Right lobe of liver (tissue), 6 donors: ENCODE measurements at regions not wholly inside any gene's neighbourhood (a gene's known extent, or its start where the extent isn't known, plus 50 kb on each side); places are given as distances from the start of the nearest gene placed in this dataset.

ENCODE experiments used
- ATAC-seq, 4 donors: fragments of 200-7000 bp; cut with Tn5 transposase; one replicate each; pipeline ENCODE4 v1.9.1; 2020; ENCODE audit warnings: mild to moderate bottlenecking in 4 of 4, moderate library complexity in 4 of 4
- DNase-seq, 3 donors: peaks; one replicate each; pipeline ENCODE4 v3.0.0-alpha.2; 2020
- H3K27ac ChIP-seq, 3 donors: fragments of 200-600 bp; one replicate each; pipeline ENCODE4 v1.8.0; 2022
- H3K27me3 ChIP-seq, 2 donors: fragments of 200-600 bp; one replicate each; pipeline ENCODE4 v1.8.0; 2022
- H3K36me3 ChIP-seq, 4 donors: fragments of 200-600 bp; sonication (generic) in 1 of 4; one replicate each; pipeline versions ENCODE4 v1.5.1 to v1.8.0; 2017 to 2022; ENCODE audit warnings: control low read depth in 1 of 4
- H3K4me1 ChIP-seq, 4 donors: fragments of 200-600 bp; sonication (generic) in 1 of 4; one replicate each; pipeline versions ENCODE4 v1.5.1 to v1.8.0; 2017 to 2022; ENCODE audit warnings: control low read depth in 1 of 4
- H3K4me3 ChIP-seq, 3 donors: fragments of 200-600 bp; one replicate each; pipeline ENCODE4 v1.8.0; 2022
- H3K9me3 ChIP-seq, 4 donors: fragments of 200-600 bp; sonication (generic) in 1 of 4; one replicate each; pipeline versions ENCODE4 v1.5.1 to v1.8.0; 2017 to 2022; ENCODE audit warnings: control low read depth in 1 of 4
- POLR2A ChIP-seq: fragments of 450-650 bp; IDR thresholded peaks from one replicate; pipeline ENCODE4 v1.6.1; 2017; ENCODE audit warnings: antibody characterized with exemption, mild to moderate bottlenecking
- WGBS: methylation state at CpG from one replicate; pipeline ENCODE4 v1.1.6; 2018; ENCODE audit warnings: low coverage, low lambda C conversion rate; ENCODE audit not compliant: insufficient coverage; ENCODE audit errors: missing lambda C conversion rate; 5-methylcytosine and 5-hydroxymethylcytosine counted together
- intact Hi-C, 2 donors: fragments of 100-400 bp; cut with DNase I; formaldehyde crosslinking; loops; one replicate each; pipeline versions ENCODE4 v1.11.2 to v1.14.1; 2022
- TF ChIP-seq, protein P1 (sequence below), 4 donors: fragments of 200-600 bp in 3 of 4; fragments of 450-650 bp in 1 of 4; IDR thresholded peaks; one replicate each; pipeline versions ENCODE4 v1.5.1 to v1.8.0; 2016 to 2022; ENCODE audit warnings: antibody characterized with exemption in 4 of 4, mild to moderate bottlenecking in 2 of 4
- donor health status: DM: no; HTN: yes; CAD: no.
- donor health status: DM: no; HTN: no; CAD: no.
- donor health status: DM: no; HTN: no; CAD: no.
- donor health status: DM: no; HTN: yes; CAD: no.
- donor health status: DM: no; HTN: yes; CAD: no.

DNA sequence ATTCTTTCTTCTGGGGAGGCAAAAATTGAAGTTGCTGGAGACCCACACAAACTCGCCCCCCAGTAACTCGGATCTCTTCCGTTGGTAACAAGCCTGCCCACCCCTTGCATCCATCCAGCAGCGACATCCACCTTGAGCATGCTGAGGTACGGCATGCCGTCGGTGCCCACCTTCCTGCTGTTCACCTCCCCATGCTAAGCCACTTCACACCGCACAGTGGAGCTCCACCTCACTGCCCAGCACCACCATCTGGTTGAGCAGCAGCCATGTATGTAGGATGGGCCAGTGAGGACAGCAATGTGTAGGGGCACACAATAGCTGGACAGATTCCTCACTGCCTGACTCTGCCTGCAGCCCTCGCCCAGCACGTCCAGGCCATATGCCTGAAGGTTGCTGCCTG lies 138.1 kb upstream of the ZNF92 start:
- Histone ChIP-seq H3K27me3 (no peaks in the 10 kb centered on the region), H3K4me3 (no peak overlapping the region), H3K4me1 (no peaks in the 10 kb centered on the region), H3K27ac (no peak overlapping the region), H3K36me3 (no peaks in the 10 kb centered on the region), H3K9me3 (no peaks in the 10 kb centered on the region)
- WGBS: 57% methylated on average over 7 of the region's 10 CpGs
- intact Hi-C loops: no loop called here
- DNase-seq (no peak), ATAC-seq (no peak)
- TF ChIP-seq, protein P1, sequence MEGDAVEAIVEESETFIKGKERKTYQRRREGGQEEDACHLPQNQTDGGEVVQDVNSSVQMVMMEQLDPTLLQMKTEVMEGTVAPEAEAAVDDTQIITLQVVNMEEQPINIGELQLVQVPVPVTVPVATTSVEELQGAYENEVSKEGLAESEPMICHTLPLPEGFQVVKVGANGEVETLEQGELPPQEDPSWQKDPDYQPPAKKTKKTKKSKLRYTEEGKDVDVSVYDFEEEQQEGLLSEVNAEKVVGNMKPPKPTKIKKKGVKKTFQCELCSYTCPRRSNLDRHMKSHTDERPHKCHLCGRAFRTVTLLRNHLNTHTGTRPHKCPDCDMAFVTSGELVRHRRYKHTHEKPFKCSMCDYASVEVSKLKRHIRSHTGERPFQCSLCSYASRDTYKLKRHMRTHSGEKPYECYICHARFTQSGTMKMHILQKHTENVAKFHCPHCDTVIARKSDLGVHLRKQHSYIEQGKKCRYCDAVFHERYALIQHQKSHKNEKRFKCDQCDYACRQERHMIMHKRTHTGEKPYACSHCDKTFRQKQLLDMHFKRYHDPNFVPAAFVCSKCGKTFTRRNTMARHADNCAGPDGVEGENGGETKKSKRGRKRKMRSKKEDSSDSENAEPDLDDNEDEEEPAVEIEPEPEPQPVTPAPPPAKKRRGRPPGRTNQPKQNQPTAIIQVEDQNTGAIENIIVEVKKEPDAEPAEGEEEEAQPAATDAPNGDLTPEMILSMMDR (IDR thresholded peaks at IDR 0.05): no peak
- TF ChIP-seq POLR2A: no peak

DNA sequence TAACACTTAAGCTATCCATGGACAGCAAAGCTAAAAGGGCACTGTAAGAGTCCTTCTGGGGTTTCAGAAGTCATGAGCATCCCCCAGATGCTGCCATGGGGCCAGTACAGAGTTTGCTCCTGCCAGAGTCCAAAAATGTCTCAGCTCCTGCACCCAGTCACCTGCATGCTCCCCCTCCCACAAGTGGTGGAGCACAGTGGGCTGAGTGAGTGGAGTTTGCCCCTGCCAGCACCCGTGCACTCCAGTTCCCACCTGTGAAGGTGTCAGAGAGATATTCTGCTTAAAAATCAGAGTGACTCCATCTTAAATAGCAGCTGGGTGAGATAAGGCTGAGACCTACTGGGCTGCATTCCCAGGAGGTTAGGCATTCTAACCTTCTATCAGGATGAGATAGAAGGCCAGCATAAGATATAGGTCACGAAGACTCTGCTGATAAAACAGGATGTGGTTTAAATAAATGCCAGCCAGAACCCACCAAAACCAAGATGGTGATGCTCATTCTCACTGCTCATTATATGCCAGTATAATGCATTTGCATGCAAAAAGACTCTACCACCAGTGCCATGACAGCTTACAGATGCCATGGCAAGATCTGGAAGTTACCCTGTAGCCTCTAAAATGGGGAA lies 140.1 kb upstream of the ZNF92 start:
- Histone ChIP-seq H3K36me3 (no peaks in the 10 kb centered on the region), H3K9me3 (no peaks in the 10 kb centered on the region), H3K4me1 (no peaks in the 10 kb centered on the region), H3K27ac (no peak overlapping the region), H3K4me3 (no peak overlapping the region), H3K27me3 (no peaks in the 10 kb centered on the region)
- DNase-seq (no peak), ATAC-seq (no peak)
- 18% methylated on average over 2 of the region's 2 CpGs for WGBS
- TF ChIP-seq POLR2A: no peak
- TF ChIP-seq, protein P1 (IDR thresholded peaks at IDR 0.05): no peak
- intact Hi-C loops: no loop called here

DNA sequence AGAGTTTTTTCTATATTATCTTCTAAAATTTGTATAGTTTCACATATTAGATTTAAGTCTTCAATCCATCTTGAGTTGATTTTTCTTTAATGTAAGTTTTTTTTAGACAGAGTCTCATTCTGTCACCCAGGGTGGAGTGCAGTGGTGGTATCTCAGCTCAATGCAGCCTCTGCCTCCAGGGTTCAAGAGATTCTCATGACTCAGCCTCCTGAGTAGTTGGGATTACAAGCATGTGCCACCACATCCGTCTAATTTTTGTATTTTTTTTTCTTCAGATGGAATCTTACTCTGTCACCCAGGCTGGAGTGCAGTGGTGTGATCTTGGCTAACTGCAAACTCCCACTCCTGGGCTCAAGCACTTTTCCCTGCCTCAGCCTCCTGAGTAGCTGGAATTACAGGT lies 143.4 kb upstream of the ZNF92 start:
- Histone ChIP-seq H3K27me3 (no peaks in the 10 kb centered on the region), H3K9me3 (no peaks in the 10 kb centered on the region), H3K4me3 (no peak overlapping the region), H3K27ac (no peak overlapping the region), H3K36me3 (no peaks in the 10 kb centered on the region), H3K4me1 (no peaks in the 10 kb centered on the region)
- intact Hi-C loops: no loop called here
- DNase-seq (no peak), ATAC-seq (no peak)
- no peak for TF ChIP-seq POLR2A
- TF ChIP-seq, protein P1 (IDR thresholded peaks at IDR 0.05): no peak
- 60% methylated on average over 1 of the region's 1 CpG for WGBS

DNA sequence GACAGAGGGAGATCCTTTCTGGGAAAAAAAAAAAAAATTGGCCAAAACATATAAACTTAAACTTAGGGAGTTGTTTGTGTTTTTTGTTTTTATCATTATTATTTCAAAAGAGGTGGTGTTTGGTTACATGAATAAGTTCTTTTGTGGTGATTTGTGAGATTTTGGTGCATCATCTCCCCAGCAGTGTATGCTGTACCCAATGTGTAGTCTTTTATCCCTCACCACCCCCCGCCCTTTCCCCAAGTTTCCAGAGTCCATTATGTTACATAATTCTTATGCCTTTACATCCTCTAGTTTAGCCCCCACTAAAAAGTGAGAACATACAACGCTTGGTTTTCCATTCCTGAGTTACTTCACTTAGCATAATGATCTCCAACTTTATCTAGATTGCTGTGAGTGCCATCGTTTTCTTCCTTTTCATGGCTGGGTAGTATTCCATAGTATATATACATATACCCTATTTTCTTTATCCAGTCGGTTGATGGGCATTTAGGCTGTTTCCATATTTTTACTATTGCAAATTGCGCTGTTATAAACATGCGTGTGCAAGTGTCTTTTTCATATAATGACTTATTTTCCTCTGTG lies 148.1 kb upstream of the ZNF92 start:
- H3K36me3 ChIP-seq: no peaks in the 10 kb centered on the region
- intact Hi-C loops: no loop called here
- no peak overlapping the region for H3K27ac ChIP-seq
- no peak overlapping the region for H3K4me3 ChIP-seq
- no peaks in the 10 kb centered on the region for H3K27me3 ChIP-seq
- no peaks in the 10 kb centered on the region for H3K4me1 ChIP-seq
- no peak for TF ChIP-seq POLR2A
- TF ChIP-seq, protein P1 (IDR thresholded peaks at IDR 0.05): no peak
- ATAC-seq (no peak), DNase-seq (no peak)
- 91% methylated on average over 6 of the region's 6 CpGs for WGBS
- no peaks in the 10 kb centered on the region for H3K9me3 ChIP-seq
